ENCODE measurements at regions not wholly inside any gene's neighbourhood (a gene's known extent, or its start where the extent isn't known, plus 50 kb on each side); places are given as distances from the start of the nearest gene placed in this dataset.
A peak's percentile ranks its signal among the peaks of the same experiment; 100 is the strongest.

GRCh38 chr18:65124633-65125032 lies 626.2 kb upstream of the CDH7 start:
- no peaks in the 10 kb centered on the region for H3K36me3 ChIP-seq
- no peak overlapping the region for H3K4me3 ChIP-seq
- H3K27me3 ChIP-seq (replicated peaks; ENCODE audit: insufficient read depth): no peaks in the 10 kb centered on the region
- DNase-seq (ENCODE audit: low spot score): no peak
- H3K9me3 ChIP-seq: no peaks in the 10 kb centered on the region
- no peak overlapping the region for H3K27ac ChIP-seq
- intact Hi-C loops (cut with DNase I): no loop called here
- 41% methylated on average over 3 of the region's 3 CpGs for WGBS
- TF ChIP-seq POLR2AphosphoS5 (IDR thresholded peaks at IDR 0.05): no peak
- no peak for TF ChIP-seq CTCF (IDR thresholded peaks at IDR 0.05)
- no peak for TF ChIP-seq POLR2A (IDR thresholded peaks at IDR 0.05)
- no peaks in the 10 kb centered on the region for H3K4me1 ChIP-seq (replicated peaks)

GRCh38 chr18:65103864-65104263 lies 646.9 kb upstream of the CDH7 start:
- Histone ChIP-seq H3K4me1 (replicated peaks) (no peaks in the 10 kb centered on the region), H3K27ac (no peak overlapping the region), H3K27me3 (replicated peaks; ENCODE audit: insufficient read depth) (no peaks in the 10 kb centered on the region), H3K4me3 (no peak overlapping the region), H3K36me3 (no peaks in the 10 kb centered on the region), H3K9me3 (no peaks in the 10 kb centered on the region)
- TF ChIP-seq POLR2A (IDR thresholded peaks at IDR 0.05): no peak
- TF ChIP-seq POLR2AphosphoS5 (IDR thresholded peaks at IDR 0.05): no peak
- no peak for TF ChIP-seq CTCF (IDR thresholded peaks at IDR 0.05)
- intact Hi-C loops (cut with DNase I): no loop called here
- DNase-seq (ENCODE audit: low spot score): no peak

GRCh38 chr18:65093346-65093745 lies 657.5 kb upstream of the CDH7 start:
- DNase-seq (ENCODE audit: low spot score): no peak
- WGBS: 88% methylated on average over 4 of the region's 4 CpGs
- Histone ChIP-seq H3K4me3 (no peak overlapping the region), H3K36me3 (no peaks in the 10 kb centered on the region), H3K9me3 (no peaks in the 10 kb centered on the region), H3K4me1 (replicated peaks) (no peaks in the 10 kb centered on the region), H3K27me3 (replicated peaks; ENCODE audit: insufficient read depth) (no peaks in the 10 kb centered on the region), H3K27ac (no peak overlapping the region)
- TF ChIP-seq POLR2A (IDR thresholded peaks at IDR 0.05) (no peak), POLR2AphosphoS5 (IDR thresholded peaks at IDR 0.05) (no peak), CTCF (IDR thresholded peaks at IDR 0.05) (no peak)
- intact Hi-C loops (cut with DNase I): no loop called here

GRCh38 chr18:65091744-65092329 lies 659.0 kb upstream of the CDH7 start:
- Histone ChIP-seq H3K27ac (no peak overlapping the region), H3K27me3 (replicated peaks; ENCODE audit: insufficient read depth) (no peaks in the 10 kb centered on the region), H3K36me3 (no peaks in the 10 kb centered on the region), H3K9me3 (no peaks in the 10 kb centered on the region), H3K4me1 (replicated peaks) (no peaks in the 10 kb centered on the region), H3K4me3 (no peak overlapping the region)
- DNase-seq (ENCODE audit: low spot score): no peak
- 28% methylated on average over 4 of the region's 4 CpGs for WGBS
- peak in 2 of 4 experiments; percentile 25 to 28 for TF ChIP-seq CTCF (IDR thresholded peaks at IDR 0.05)
- no peak for TF ChIP-seq POLR2AphosphoS5 (IDR thresholded peaks at IDR 0.05)
- no peak for TF ChIP-seq POLR2A (IDR thresholded peaks at IDR 0.05)
- intact Hi-C loops (cut with DNase I): no loop called here

- TF ChIP-seq POLR2AphosphoS5 (IDR thresholded peaks at IDR 0.05) (no peak), POLR2A (IDR thresholded peaks at IDR 0.05) (no peak), CTCF (IDR thresholded peaks at IDR 0.05) (no peak)
- Histone ChIP-seq H3K27ac (no peak overlapping the region), H3K4me3 (no peak overlapping the region), H3K9me3 (no peaks in the 10 kb centered on the region), H3K36me3 (no peaks in the 10 kb centered on the region), H3K4me1 (replicated peaks) (no peaks in the 10 kb centered on the region), H3K27me3 (replicated peaks; ENCODE audit: insufficient read depth) (no peaks in the 10 kb centered on the region)
- no peak for DNase-seq (ENCODE audit: low spot score)
- 76% methylated on average over 5 of the region's 5 CpGs for WGBS
- intact Hi-C loops (cut with DNase I): no loop called here
Observed at GRCh38 chr18:65082907-65083306, 667.9 kb upstream of the CDH7 start.
